Activated naive CD4-positive, alpha-beta T cell treated with anti-CD3 and anti-CD28 coated beads, Interleukin-2, amount 50 U/mL, for 24 hours (primary cell): ENCODE measurements at regions not wholly inside any gene's neighbourhood (a gene's known extent, or its start where the extent isn't known, plus 50 kb on each side); places are given as distances from the start of the nearest gene placed in this dataset.
A peak's percentile ranks its signal among the peaks of the same experiment; 100 is the strongest.
"Not testable (repeated sequence)": the region's sequence is repeated elsewhere in the genome, so short reads cannot be mapped to it uniquely, and the experiment has no call there.

Experiments
- H3K27ac Mint-ChIP-seq: one replicate; pipeline ENCODE4 v1.8.0; 2021; ENCODE audit warnings: mild to moderate bottlenecking, mixed read lengths
- H3K27me3 Mint-ChIP-seq: one replicate; pipeline ENCODE4 v1.8.0; 2021; ENCODE audit warnings: mixed read lengths
- H3K36me3 Mint-ChIP-seq: one replicate; pipeline ENCODE4 v1.8.0; 2021; ENCODE audit warnings: mixed read lengths
- H3K4me1 Mint-ChIP-seq: one replicate; pipeline ENCODE4 v1.8.0; 2021; ENCODE audit warnings: mixed read lengths
- H3K4me3 Mint-ChIP-seq: one replicate; pipeline ENCODE4 v1.8.0; 2021; ENCODE audit warnings: mild to moderate bottlenecking, mixed read lengths
- H3K9me3 Mint-ChIP-seq: one replicate; pipeline ENCODE4 v1.8.0; 2021; ENCODE audit warnings: mixed read lengths

GRCh38 chr9:88828492-88828974 is 162.7 kb upstream of the S1PR3 start:
- H3K9me3 Mint-ChIP-seq: no peaks in the 10 kb centered on the region
- H3K27me3 Mint-ChIP-seq: peaks cover 62% of the 10 kb centered on the region
- no peaks in the 10 kb centered on the region for H3K36me3 Mint-ChIP-seq
- H3K4me3 Mint-ChIP-seq: no peak overlapping the region
- no peak overlapping the region for H3K27ac Mint-ChIP-seq
- H3K4me1 Mint-ChIP-seq: no peaks in the 10 kb centered on the region

- Mint-ChIP-seq H3K27ac (no peak overlapping the region), H3K4me1 (peaks cover 7% of the 10 kb centered on the region), H3K4me3 (no peak overlapping the region), H3K27me3 (peaks cover 69% of the 10 kb centered on the region), H3K9me3 (no peaks in the 10 kb centered on the region), H3K36me3 (no peaks in the 10 kb centered on the region)
Measured at GRCh38 chr9:88829276-88829675, 162.0 kb upstream of the S1PR3 start.

- no peak overlapping the region for H3K27ac Mint-ChIP-seq
- H3K9me3 Mint-ChIP-seq: no peaks in the 10 kb centered on the region
- peaks cover 27% of the 10 kb centered on the region for H3K4me1 Mint-ChIP-seq
- no peak overlapping the region for H3K4me3 Mint-ChIP-seq
- no peaks in the 10 kb centered on the region for H3K36me3 Mint-ChIP-seq
- peaks cover 62% of the 10 kb centered on the region for H3K27me3 Mint-ChIP-seq
Measured at GRCh38 chr9:88831713-88832407, 159.4 kb upstream of the S1PR3 start.

DNA sequence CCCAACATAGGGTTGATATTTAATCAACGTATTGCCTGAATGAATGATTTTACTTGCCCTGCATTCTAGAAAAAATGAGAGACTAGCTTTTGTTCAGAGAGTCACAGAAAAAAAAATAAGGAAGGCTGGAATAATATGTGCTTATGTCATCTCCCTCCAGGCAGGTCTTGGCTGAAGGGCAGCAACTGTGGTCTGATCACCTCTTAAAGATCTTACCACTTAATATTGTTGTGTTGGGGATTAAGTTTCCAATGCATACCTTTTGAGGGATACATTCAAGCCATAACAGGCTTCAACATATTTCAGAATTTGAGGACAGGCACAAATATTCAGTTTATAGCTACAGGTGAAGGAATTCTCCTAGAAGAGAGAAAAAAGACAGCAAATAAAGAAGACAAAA is 157.3 kb upstream of the S1PR3 start:
- Mint-ChIP-seq H3K4me1 (peaks cover 27% of the 10 kb centered on the region), H3K36me3 (no peaks in the 10 kb centered on the region), H3K27ac (peak overlapping the region; percentile 4), H3K9me3 (no peaks in the 10 kb centered on the region), H3K27me3 (peaks cover 59% of the 10 kb centered on the region), H3K4me3 (no peak overlapping the region)

GRCh38 chr9:88835038-88835466 is 156.2 kb upstream of the S1PR3 start:
- Mint-ChIP-seq H3K27ac (peak overlapping the region; percentile 75), H3K27me3 (peaks cover 55% of the 10 kb centered on the region), H3K4me1 (peaks cover 27% of the 10 kb centered on the region), H3K4me3 (peak overlapping the region; percentile 60), H3K9me3 (no peaks in the 10 kb centered on the region), H3K36me3 (no peaks in the 10 kb centered on the region)

- H3K4me1 Mint-ChIP-seq: peaks cover 27% of the 10 kb centered on the region
- H3K27ac Mint-ChIP-seq: peak overlapping the region; percentile 51
- no peak overlapping the region for H3K4me3 Mint-ChIP-seq
- peaks cover 53% of the 10 kb centered on the region for H3K27me3 Mint-ChIP-seq
- H3K36me3 Mint-ChIP-seq: no peaks in the 10 kb centered on the region
- H3K9me3 Mint-ChIP-seq: no peaks in the 10 kb centered on the region
Measured at GRCh38 chr9:88835772-88836171, 155.5 kb upstream of the S1PR3 start.

- H3K27ac Mint-ChIP-seq: no peak overlapping the region
- peaks cover 27% of the 10 kb centered on the region for H3K4me1 Mint-ChIP-seq
- no peaks in the 10 kb centered on the region for H3K9me3 Mint-ChIP-seq
- peaks cover 45% of the 10 kb centered on the region for H3K27me3 Mint-ChIP-seq
- H3K36me3 Mint-ChIP-seq: no peaks in the 10 kb centered on the region
- no peak overlapping the region for H3K4me3 Mint-ChIP-seq
Measured at GRCh38 chr9:88837731-88838130, 153.5 kb upstream of the S1PR3 start.

GRCh38 chr9:88849878-88850277 is 141.4 kb upstream of the S1PR3 start:
- H3K27me3 Mint-ChIP-seq: peaks cover 24% of the 10 kb centered on the region
- not testable (repeated sequence) for H3K27ac Mint-ChIP-seq, H3K9me3 Mint-ChIP-seq, H3K4me3 Mint-ChIP-seq, H3K36me3 Mint-ChIP-seq, H3K4me1 Mint-ChIP-seq

- peaks cover 35% of the 10 kb centered on the region for H3K27me3 Mint-ChIP-seq
- peaks cover 13% of the 10 kb centered on the region for H3K9me3 Mint-ChIP-seq
- H3K27ac Mint-ChIP-seq: no peak overlapping the region
- H3K4me3 Mint-ChIP-seq: no peak overlapping the region
- peaks cover 8% of the 10 kb centered on the region for H3K36me3 Mint-ChIP-seq
- no peaks in the 10 kb centered on the region for H3K4me1 Mint-ChIP-seq
Measured at GRCh38 chr9:88852794-88853193, 138.5 kb upstream of the S1PR3 start.

- Mint-ChIP-seq H3K4me1 (no peaks in the 10 kb centered on the region), H3K27ac (no peak overlapping the region), H3K9me3 (peaks cover 13% of the 10 kb centered on the region), H3K36me3 (peaks cover 2% of the 10 kb centered on the region), H3K27me3 (peaks cover 13% of the 10 kb centered on the region), H3K4me3 (no peak overlapping the region)
Measured at GRCh38 chr9:88870627-88871026, 120.6 kb upstream of the S1PR3 start.

DNA sequence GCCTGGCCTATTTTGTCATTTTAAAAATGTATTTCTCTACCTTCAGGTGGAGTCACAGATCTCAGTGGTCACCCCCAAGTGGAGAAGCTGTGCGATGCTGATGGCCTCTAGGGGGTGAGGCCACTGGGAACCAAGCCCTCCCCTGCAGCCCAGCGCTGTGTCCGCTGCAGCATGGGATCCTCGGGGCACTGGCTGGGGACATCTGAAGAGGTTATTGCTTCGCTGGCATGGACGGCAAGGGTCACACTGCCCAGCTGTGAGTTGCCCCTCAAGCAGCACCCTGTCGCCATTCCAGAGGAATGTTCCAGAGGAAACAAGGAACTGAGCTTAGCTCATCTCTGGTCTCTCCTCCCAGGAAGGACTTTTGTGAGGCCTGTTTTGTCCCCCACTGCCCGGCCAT is 119.6 kb upstream of the S1PR3 start:
- H3K9me3 Mint-ChIP-seq: peaks cover 13% of the 10 kb centered on the region
- peaks cover 13% of the 10 kb centered on the region for H3K27me3 Mint-ChIP-seq
- H3K4me3 Mint-ChIP-seq: no peak overlapping the region
- H3K27ac Mint-ChIP-seq: no peak overlapping the region
- no peaks in the 10 kb centered on the region for H3K4me1 Mint-ChIP-seq
- H3K36me3 Mint-ChIP-seq: peaks cover 2% of the 10 kb centered on the region

DNA sequence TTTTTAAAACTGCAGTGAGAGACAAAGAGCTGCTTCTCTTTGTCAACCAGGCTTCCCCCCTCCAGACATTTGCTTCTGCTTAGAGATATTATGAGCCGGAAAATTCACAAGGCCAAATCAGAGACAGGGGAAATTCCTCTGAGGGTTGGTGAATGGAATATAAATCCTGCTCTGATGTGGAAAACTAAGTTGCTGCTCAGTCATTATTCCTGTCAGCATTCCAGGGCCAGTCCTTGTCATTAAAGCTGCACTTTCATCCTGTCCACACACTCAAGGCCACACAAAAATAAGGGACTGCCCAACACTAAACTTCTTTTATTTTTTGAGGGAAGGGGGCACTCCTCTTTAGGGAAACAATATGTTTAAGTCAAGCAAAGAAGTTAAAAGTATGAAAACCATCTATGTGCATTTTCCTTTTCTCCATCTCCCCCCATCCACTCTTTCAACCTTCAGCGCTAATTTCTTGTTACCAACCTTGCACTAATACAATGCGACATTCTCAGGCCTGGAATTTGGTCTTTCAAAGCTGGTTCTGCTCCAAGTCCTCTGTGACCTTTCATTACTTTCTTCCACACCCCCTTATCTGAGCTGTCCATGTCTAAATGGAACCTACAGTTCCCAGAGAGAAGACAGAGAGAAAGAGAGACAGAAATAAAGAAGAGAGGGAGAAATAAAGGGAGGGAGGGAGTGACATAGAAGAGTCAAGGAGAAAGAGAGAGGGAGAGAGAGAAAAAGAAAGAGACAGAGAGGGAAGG is 118.9 kb upstream of the S1PR3 start:
- no peaks in the 10 kb centered on the region for H3K4me1 Mint-ChIP-seq
- H3K27ac Mint-ChIP-seq: no peak overlapping the region
- peaks cover 12% of the 10 kb centered on the region for H3K27me3 Mint-ChIP-seq
- peaks cover 2% of the 10 kb centered on the region for H3K36me3 Mint-ChIP-seq
- H3K9me3 Mint-ChIP-seq: peaks cover 13% of the 10 kb centered on the region
- H3K4me3 Mint-ChIP-seq: no peak overlapping the region

GRCh38 chr9:88873635-88874034 is 117.6 kb upstream of the S1PR3 start:
- Mint-ChIP-seq H3K27ac (no peak overlapping the region), H3K4me3 (no peak overlapping the region), H3K4me1 (no peaks in the 10 kb centered on the region), H3K9me3 (peaks cover 10% of the 10 kb centered on the region), H3K27me3 (peaks cover 13% of the 10 kb centered on the region), H3K36me3 (peaks cover 2% of the 10 kb centered on the region)

DNA sequence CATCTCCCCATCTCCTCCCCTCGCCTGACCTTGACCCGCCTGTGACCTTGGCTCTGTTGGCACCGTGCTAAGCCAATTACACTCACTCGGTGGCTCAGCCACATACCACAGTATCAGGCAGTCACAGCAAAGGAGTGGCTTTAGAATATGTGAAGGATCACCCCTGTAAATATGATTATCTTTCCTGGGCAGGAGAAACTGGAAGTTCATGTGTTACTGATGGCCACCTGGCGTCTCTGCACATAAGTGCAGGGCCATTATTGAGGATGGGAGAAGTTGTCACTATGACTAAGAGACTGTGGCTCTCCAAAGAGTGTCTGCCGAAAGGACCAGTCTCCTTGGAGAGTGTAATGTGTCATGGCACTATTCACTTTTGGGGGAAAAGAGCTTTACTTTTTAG is 116.9 kb upstream of the S1PR3 start:
- Mint-ChIP-seq H3K27ac (no peak overlapping the region), H3K4me1 (no peaks in the 10 kb centered on the region), H3K27me3 (peaks cover 9% of the 10 kb centered on the region), H3K36me3 (no peaks in the 10 kb centered on the region), H3K4me3 (no peak overlapping the region), H3K9me3 (peaks cover 2% of the 10 kb centered on the region)

DNA sequence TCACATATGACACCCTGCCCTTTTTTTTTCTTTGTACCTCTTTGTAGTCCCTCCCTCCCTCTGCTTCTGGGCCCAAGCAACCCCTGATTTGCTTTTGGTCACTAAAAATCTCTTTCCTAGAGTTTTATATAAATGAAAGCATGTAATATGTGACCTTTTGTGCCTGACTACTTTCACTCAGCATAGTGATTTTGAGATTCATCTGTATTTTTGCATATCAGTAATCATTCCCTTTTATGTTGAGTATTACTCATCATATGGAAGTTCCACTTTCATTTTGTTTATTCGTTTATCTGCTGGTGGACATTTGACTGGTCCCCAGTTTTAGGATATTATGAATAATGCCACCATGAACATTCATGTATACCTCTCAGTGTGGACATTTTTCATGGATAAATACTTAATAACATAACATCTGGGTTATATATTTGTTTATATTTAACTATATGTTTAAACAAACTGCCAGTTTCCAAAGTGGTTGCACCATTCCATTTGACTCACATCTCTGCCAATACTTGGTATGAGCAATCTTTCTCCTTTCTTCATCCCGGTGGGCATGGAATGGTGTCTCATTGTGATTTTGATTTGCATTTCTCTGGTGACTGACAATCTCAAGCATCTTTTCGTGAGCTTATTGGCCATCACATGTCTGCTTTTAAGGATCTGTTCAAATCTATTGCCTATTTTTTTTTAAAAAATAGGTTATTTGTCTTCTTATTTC is 115.7 kb upstream of the S1PR3 start:
- H3K4me1 Mint-ChIP-seq: no peaks in the 10 kb centered on the region
- no peaks in the 10 kb centered on the region for H3K9me3 Mint-ChIP-seq
- no peak overlapping the region for H3K4me3 Mint-ChIP-seq
- H3K27ac Mint-ChIP-seq: no peak overlapping the region
- H3K27me3 Mint-ChIP-seq: peaks cover 9% of the 10 kb centered on the region
- H3K36me3 Mint-ChIP-seq: no peaks in the 10 kb centered on the region

- Mint-ChIP-seq H3K36me3 (no peaks in the 10 kb centered on the region), H3K4me1 (peaks cover 13% of the 10 kb centered on the region), H3K27me3 (peaks cover 3% of the 10 kb centered on the region), H3K27ac (no peak overlapping the region), H3K4me3 (no peak overlapping the region), H3K9me3 (peaks cover 7% of the 10 kb centered on the region)
Measured at GRCh38 chr9:88880199-88880598, 111.1 kb upstream of the S1PR3 start.
